Renal cortical epithelial cell (primary cell): ENCODE measurements at regions not wholly inside any gene's neighbourhood (a gene's known extent, or its start where the extent isn't known, plus 50 kb on each side); places are given as distances from the start of the nearest gene placed in this dataset.

ENCODE experiments used
- DNase-seq: peaks from one replicate; pipeline ENCODE4 v3.0.0-alpha.2; 2011; ENCODE audit warnings: low read depth

DNA sequence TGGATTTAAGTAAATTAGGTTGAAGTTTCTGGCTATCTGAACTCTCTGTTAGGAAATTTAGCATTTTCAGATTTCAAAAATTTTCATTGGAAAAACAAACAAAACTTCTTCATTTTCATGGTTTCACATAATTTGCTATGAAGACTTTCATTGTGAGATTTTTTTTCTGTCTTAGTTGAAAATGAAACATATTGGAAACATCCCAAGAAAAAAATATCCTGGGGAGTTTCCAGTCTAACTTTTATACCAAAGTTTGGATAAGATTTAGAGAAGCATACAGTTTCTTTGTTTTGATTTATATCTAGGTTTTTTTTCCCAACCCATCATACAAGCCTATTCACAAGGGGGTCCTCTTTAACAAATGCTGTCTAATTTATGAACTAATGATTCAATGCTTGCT, 300.5 kb upstream of the SEMA3A start:
- DNase-seq = no peak

DNA sequence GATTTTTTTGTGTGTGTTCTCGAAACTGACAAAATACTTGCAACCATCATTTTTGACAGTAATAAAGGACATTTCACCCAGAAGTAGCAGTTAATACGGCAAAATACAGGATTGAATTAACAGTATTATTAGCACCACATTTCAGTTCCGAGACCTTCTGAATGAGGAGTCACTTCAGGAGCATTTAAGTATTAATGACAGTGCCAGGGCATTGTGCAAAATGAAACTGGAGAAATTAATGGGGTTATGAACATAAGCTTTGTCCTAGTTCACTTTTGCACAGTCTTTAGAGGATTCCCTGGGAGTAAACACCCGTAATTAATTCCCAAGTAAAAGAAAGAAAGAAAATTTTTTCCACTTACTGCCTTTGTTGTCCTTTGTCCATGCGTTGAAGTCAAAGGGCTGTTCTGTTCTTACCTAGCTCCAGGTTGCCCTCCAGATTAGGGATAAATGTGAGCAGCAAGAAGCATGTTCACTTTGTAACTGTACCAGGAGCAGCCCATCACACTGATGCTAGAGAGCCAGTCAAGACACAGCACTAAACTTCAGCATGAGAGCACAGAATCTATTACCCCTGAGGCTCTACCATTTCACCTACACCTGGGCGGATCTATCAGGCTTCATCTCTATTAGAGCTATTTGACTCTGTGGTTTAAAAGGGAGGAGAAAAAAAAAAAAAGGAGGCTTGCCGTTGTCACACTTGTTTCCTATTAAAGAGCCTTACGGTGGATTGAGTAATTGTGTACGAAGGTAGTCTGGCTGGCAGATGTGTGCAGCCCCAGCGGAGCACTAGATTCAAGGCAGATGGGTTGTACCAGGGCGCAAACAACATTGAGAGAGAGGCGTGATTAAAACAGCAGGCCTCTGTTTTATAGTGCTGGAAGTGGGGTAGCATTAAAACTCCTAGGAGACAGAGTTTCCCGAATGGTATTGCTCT, 297.8 kb upstream of the SEMA3A start:
- no peak for DNase-seq

DNA sequence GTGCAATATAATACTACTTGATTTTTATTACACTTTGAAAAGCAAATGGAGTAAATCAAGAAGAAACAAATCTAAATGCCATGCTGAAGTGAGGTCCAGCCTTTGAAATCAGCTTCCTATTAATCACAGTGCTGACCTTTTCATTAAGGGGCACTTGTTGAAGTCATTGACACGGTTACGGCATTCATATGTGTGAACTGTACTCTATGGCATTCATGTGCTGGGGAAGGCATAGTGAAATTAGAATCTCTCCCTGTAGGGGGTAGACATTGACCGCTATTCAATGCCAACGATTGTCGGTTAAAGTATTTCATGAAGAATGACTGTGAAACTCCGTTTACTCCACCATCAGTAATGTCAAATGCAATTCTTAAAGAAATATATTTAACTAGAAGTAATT, 296.1 kb upstream of the SEMA3A start:
- DNase-seq = no peak

DNA sequence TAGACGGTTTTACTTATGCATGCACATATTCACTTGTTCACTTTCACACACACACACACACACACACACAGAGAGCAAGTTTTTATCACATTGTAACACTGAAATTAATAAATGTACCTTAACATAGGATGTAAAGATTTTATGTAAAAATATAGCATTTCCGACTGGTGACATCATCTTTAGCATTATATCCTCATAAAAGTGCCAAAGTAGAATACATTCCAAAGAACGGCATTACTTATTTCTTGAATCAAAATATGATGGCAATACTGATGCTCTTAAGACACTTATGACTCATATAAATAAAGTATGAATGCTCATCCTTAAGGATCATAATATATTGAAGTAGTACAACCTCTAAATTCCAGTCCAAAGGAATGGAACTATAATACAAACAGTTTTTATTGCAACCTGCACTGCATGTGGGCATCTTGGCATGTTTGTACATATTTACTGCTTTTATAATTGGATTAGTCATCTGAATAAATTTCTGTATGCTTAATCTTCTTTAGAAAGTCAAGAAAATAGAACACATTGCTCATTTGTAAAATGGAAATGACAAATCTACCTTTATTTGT, 290.0 kb upstream of the SEMA3A start:
- DNase-seq = peak; percentile 3

DNA sequence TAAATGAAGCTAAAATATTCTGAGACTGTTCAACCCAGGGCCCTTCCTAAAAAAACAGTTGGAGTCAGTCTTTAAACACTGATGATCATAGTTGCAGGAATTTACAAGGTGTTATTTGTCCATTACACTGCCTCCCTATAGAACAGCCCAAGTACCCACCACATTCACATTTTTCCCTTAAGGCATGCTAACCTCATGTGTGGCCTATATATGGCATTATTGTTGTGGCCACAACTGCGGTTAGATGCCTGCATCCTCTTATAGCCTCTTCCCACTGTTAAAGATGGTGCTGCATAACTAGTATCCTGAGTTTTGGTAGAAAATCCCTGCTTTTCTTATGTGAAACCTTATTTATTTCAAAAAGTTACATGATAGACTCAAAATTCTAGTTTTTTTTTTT, 287.9 kb upstream of the SEMA3A start:
- no peak for DNase-seq

DNA sequence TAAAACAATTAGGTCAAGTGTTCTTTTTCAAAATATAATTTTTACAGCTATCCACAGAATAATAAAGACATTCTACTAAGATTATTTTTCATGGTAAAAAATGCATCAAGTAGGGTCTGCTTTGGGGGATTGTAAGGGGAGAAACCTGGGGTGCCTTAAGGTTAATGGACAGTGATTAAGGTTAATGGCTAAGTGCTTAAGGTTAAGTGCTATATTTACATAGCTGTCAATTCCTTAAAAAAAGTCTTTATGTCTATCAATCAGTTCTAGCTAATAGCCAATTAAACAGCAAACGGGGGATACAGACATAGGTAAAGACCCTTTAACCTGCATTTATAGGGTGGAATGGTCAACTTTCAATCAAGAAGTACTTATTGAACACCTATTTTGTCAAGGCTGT, 284.5 kb upstream of the SEMA3A start:
- no peak for DNase-seq

DNA sequence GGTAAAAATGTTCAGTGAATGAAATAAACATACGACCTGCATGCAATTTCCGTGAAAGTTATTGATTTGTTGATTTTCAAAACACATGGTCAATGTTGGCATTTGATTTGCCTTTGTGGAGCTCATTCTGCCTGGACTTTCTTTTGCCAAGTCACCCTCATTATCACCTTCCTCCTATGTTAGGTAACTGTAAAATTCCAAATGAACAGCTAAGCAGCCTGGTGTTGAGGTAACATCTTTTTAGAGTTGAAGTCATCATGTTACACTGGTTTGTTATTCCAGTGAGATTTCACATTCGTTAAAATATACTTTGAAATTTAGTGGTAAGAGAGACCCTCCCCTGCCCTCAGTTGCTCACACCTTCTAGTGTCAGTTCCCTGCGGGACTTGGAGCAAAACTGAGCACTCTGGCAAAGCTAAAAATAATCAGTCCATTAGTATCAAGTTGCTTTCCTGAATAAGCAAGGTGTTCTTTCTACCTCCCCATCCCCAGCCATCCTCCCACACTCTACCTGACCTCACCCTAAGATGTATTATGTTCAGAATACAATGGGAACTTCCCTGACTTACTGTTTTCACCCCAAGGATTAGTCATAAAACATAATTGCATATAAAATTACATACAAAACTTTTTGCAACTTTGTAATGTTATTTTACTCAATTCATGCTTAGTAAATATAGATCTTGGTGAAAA, 283.3 kb upstream of the SEMA3A start:
- DNase-seq = peak; percentile 32

DNA sequence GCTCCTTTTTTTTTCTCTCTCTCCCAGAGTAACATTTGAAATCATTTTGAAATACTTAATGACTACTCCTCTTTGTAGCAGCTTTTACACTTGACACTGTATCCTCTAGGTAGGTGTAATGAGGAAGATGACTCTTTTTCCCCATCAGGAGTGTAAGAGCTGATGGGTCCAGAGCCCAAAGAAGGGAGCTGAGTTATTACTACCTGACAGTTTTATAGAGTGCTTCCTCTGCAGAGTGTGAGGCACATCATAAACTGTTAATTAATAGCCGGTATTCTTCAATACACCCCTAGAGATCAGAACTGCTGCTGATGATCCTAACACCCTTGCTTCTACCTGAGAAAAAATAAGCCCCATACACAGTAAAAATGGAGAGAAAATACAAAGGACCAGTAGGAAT, 279.8 kb upstream of the SEMA3A start:
- DNase-seq = no peak

DNA sequence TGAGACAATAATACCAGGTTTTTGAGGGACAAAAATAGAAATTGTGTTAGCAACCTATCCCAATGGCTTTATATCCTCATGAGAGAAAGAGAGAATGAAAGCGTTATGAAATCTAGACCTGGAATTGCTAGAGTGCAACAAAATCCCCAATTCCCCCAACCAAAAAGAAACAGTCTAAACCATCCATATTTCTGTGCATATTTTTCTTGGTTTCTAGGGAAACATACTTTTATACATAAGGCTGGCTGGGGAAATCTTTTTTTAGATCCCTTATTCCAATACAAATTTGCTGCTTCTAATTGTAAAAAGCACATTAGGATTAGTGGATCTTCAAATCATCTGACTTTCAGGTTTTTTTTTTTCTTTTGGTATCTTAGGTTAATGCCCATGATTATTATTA, 277.0 kb upstream of the SEMA3A start:
- no peak for DNase-seq

DNA sequence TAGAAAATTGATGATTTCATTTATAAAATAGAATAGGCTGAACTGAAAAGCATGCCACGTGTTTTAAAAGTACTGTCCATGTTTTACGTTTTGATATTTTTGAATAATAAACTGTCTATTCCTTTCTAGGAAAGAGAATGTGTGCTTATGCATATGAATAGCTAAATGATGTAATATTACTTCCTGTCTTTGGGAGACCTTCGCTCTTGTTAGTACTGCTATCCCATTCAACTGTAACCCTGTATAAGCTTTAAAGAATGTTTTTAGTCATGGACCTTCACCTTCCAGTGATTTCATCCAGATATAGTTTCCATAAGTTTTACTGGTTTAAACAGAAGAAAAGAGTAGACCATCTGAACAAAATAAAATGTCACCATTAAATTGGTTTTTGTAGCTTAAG, 274.4 kb upstream of the SEMA3A start:
- peak; percentile 9 for DNase-seq

DNA sequence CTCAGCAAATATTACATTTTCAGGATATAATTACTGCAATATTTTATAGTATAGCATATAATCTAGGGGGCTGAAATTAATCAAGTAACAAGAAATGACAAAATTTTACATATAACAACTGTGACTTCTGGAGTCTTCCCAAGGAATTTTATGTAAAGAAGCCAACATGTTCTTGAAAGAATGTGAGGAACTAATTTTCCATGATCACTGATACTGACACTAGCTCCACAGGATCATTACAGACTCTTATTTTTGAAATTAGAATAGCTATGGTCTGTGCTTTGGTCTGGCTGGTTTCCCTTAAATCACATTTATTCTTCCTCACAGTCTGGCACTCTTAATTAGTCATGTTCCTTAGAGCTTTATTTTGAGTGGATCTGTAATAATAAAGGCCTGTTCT, 267.7 kb upstream of the SEMA3A start:
- no peak for DNase-seq

DNA sequence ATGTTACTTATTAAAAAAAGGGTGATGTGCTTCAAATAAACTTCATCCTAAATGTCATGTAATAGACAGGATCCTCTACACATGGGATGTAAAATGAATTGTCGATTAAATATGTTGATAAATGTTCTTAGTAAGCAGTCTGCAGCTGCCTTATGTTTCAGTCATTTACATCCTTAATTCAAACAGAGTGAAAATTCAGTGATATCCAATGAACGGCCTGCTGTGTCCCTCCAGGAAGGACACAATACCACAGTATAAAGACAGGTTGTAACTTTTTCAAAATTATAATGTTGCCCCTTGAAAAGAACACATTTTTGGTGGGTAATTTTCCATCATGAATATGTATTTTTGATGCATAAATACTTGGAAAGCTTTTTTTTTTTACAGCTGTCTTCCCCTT, 266.5 kb upstream of the SEMA3A start:
- no peak for DNase-seq

DNA sequence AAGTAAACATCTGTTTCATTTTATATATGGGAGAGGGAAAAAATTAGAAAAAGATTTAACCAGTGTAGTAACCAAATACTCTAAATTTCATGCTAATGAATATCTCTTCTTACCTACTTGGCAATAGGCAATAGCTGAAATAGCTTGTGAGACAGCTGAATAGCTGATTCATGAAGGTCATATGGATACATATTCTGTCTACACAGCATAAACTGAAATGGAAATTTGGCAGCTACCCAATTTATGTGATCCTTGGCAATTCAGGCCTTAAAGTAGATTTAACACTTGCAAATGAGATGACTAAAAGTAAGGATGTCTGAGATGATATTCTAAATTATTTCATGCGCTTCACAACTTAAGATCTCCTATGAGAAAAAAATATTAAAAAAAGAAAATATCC, 261.2 kb upstream of the SEMA3A start:
- no peak for DNase-seq

DNA sequence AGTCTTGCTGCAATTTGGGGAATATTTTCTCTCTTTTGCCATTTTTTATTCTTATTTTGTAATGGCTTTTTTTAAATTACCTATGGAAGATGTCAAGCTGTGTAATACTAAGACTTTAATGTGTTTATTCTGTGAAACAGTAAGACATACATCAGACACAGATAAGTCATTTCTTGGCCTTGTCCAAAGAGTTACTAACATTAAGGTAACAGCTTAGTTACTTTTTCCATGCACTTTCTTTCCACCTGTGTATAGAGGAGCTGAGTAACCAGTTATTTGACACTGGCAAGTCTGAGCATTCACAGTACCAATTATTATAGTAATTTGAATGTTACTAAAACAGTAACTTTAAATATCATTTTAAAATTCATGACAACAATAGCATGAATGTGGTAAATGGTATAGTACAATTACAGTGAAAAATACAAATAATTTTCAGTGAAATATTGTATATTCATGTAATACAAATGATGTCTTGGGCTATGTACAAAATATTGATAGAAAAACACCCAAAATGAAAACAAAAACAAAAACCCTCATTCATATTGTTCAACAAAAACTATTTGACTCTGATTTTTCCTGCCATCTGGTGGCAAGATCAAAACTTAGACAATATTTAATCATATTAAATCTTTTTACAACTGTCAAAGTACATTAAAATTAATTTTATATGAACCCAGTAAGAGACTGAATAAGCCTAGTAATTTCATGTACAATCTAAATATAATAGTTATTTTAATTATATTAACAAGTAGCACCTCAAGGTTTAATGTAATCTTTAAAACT, 259.8 kb upstream of the SEMA3A start:
- DNase-seq = no peak

DNA sequence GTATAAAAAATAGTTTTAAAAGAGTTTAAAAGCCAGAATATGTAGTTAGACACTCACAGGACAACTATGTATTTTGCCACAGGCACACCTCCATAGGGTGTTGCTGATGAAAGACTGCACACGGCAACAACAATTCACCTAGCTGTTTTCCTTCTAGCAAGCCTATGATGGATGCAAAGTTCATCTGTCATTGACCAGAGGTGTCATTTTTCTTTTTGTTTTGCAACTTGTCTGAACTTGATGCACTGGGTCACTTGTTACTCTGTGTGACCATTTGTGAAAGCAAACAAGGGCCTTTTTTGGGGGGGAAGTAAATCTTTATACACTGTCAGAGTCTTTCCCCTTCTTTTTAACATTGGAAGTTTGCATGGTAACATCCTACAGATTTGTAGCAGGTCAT, 258.0 kb upstream of the SEMA3A start:
- DNase-seq = peak; percentile 4

DNA sequence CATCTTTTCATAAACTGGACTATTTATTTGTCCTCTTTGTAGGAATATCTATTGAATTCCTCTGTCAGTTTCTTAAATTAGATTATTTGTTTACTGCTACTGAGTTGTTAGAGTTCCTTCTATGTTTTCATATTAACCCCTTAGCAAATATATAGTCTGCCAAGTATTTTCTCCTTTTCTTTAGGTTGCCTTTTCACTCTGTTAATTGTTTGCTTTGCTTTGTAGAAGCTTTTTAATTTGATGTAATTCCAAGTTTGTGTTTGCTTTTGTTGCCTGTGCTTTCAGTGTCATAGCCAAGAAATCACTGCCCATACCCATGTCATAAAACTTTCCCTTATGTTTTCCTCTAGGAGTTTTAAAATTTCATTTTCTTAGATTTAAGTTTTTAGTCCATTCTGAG, 256.2 kb upstream of the SEMA3A start:
- no peak for DNase-seq

DNA sequence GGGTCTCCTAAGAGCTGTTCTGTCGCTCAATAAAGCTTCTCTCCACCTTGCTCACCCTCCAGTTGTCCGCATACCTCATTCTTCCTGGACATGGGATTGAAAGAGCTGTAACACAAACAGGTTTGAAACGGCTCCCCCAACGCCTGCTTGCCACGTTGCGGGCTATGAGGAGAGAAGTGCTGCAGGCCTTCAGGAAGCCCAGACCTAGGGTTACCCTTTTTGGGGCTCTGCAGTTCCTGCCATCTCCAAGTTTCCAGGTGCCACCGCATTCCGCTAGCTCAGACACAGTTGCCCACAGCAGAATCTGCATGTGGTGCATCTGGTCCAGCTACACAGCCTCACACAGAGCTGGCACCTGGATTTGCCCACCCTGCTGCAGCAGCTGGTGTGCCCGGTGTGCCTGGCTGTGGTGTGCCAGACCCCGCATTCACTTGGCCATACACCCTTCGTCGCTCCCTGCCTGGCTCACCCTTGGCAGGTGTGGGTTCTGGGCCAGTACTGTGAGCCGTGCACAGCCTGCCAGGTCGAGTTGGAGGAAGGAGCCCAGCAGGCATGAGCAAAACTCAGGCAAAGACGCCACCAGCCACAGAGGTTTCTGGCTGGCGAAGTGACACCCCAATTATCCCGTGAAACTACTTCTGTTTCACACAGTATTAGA, 253.2 kb upstream of the SEMA3A start:
- no peak for DNase-seq

DNA sequence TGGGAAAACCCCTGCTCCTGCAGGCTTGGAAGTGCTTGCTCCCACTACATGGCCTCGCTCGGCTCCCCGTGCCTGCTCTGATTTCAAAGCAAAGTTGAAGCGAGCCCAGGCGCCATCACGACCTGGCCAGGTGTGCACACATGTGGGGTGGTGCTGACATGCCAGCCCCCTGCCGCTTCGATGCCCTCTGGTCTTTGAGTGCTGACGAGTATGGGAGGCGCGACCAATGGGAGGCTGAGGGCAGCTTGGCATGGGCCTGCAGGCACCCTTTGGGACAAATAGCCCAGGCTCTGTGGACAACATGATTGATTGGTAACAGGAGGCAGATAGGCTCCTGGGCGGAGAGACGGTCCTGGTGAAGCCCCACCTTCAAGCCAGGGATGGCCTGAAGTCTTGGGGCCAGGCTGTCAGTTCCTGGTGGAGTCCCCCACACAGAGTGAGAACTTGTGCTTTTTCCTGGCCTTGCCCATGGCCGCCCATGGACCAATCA, 252.4 kb upstream of the SEMA3A start:
- no peak for DNase-seq

DNA sequence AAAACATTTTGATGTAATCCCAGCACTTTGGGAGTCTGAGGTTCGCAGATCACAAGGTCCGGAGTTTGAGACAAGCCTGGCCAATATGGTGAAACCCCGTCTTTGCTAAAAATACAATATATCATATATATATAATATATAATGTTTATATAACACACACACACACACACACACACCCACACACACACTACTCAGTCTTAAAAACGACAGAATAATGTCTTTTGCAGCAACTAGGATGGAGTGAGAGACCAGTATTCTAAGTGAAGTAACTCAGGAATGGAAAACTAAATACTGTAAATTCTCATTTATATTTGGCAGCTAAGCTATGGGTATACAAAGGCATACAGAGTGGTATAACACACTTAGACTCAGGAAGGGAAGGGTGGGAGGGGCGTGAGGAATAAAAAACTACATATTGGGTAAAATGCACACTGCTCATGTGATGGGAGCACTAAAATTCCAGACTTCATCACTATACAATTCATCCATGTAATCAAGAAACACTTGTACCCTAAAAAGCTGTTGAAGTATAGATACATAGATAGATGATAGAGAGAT, 231.2 kb upstream of the SEMA3A start:
- DNase-seq = no peak

DNA sequence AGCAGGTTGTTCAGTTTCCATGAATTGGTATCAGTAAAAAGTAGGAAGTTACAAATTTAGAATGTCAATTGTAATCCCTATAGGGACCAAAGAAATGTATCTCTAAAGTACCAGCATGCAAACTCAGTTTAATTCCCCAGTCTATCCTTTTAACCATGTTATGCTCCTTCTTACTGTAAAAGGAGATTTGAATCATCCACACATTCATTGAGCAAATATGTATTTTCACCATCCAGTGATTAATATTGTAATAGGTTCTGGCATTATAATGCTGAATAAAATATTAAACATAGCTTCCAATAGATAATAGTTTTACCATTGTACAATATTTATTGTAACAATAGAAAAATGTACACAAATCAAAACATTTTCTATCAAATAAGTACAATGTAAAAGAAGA, 228.2 kb upstream of the SEMA3A start:
- DNase-seq = no peak
